ACC112 (cell line): ENCODE measurements at regions not wholly inside any gene's neighbourhood (a gene's known extent, or its start where the extent isn't known, plus 50 kb on each side); places are given as distances from the start of the nearest gene placed in this dataset.
"Not testable (repeated sequence)": the region's sequence is repeated elsewhere in the genome, so short reads cannot be mapped to it uniquely, and the experiment has no call there.

ENCODE experiments used
- H2AFZ ChIP-seq: fragments of 200-600 bp; sonication (generic); one replicate; pipeline ENCODE4 v1.6.0; 2017; ENCODE audit warnings: antibody characterized with exemption, low read length; ENCODE audit not compliant: unreplicated experiment
- H3K27ac ChIP-seq: fragments of 200-600 bp; sonication (generic); 2 replicates; pipeline ENCODE4 v1.5.1; 2014; ENCODE audit warnings: low read depth, mild to moderate bottlenecking, antibody characterized with exemption, low read length, moderate library complexity
- H3K27me3 ChIP-seq: fragments of 200-600 bp; sonication (generic); 2 replicates; pipeline ENCODE4 v1.6.1; 2014; ENCODE audit warnings: mild to moderate bottlenecking, antibody characterized with exemption, low read length, moderate library complexity, mixed read lengths; ENCODE audit not compliant: insufficient read depth
- H3K36me3 ChIP-seq: fragments of 200-600 bp; sonication (generic); 2 replicates; pipeline ENCODE4 v1.6.1; 2016; ENCODE audit warnings: mild to moderate bottlenecking, antibody characterized with exemption, low read length, moderate library complexity, mixed read lengths; ENCODE audit not compliant: insufficient read depth
- H3K4me1 ChIP-seq: fragments of 200-600 bp; sonication (generic); one replicate; pipeline ENCODE4 v1.6.1; 2016; ENCODE audit warnings: low read length, mixed read lengths; ENCODE audit not compliant: insufficient read depth, unreplicated experiment, control insufficient read depth
- H3K4me3 ChIP-seq: fragments of 200-600 bp; sonication (generic); 2 replicates; pipeline ENCODE4 v1.5.1; 2014; ENCODE audit warnings: mild to moderate bottlenecking, low read depth, low read length
- H3K79me2 ChIP-seq: fragments of 200-600 bp; sonication (generic); one replicate; pipeline ENCODE4 v1.6.0; 2016; ENCODE audit warnings: low read length; ENCODE audit not compliant: control insufficient read depth, unreplicated experiment, insufficient read depth

DNA sequence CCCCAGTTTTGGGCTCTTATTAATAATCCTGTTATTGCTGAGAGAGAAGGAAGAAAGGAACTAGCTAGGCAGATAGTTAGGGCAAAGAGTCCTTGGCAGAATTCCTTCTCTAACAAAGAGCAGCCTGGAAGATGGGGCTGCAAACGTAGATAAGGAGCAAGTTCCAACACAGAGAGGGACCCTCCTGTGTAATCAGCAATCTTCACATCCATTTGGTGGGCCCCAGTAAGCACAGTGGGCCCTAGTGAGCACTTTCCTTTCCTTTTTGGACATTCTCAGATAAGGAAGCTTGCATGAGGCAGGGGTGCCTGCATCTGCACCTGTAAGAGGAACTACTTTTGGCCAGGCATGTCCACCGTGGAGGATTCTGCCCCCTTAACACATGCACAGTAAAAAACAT is 119.6 kb upstream of the SGO1 start:
- H3K4me3 ChIP-seq: no peak overlapping the region
- H3K79me2 ChIP-seq: no peaks in the 10 kb centered on the region
- H2AFZ ChIP-seq: no peak overlapping the region
- no peaks in the 10 kb centered on the region for H3K4me1 ChIP-seq
- H3K27me3 ChIP-seq: no peaks in the 10 kb centered on the region
- H3K27ac ChIP-seq: no peak overlapping the region
- H3K36me3 ChIP-seq: no peaks in the 10 kb centered on the region

DNA sequence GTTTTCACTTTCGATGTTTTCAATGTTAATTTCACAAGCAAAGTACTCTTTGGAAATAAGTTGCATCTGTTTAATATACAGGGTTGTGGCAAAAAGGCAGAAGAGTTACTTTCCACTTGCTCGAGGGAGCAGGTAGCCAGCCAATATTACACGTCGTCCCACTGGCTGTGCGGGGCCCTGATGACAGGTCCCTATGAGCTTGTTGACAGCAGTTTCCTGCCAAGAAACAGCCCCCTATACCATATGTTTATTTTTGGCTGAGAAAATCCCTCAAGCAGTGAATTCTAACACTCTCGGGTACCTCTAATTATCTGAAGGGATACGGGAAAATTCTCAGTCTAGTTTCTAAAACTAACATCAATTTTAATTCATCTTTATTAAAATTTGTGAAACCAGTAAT is 116.8 kb upstream of the SGO1 start:
- no peak overlapping the region for H3K27ac ChIP-seq
- no peak overlapping the region for H3K4me3 ChIP-seq
- H3K79me2 ChIP-seq: no peaks in the 10 kb centered on the region
- no peak overlapping the region for H2AFZ ChIP-seq
- no peaks in the 10 kb centered on the region for H3K4me1 ChIP-seq
- no peaks in the 10 kb centered on the region for H3K36me3 ChIP-seq
- peaks cover 8% of the 10 kb centered on the region; the same call in 1 of the 2 replicates for H3K27me3 ChIP-seq

DNA sequence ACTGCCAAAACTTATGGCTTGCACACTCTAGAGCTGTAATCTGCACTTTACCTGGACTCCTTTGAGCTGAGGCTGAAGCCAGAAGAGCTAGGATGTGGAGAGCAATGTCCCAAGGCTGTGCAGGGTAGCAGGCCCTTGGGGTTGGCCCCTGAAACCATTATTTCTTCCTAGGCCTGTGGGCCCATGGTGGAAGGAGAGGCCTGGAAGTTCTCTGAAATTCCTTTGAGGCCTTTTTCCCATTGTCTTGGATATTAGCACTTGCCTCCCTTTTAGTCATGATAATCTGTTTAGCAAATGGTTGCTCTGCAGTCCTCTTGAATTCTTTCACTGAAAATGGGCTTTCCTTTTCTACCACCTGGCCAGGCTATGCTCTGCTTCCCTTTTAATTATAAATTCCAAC is 102.0 kb upstream of the SGO1 start:
- Histone ChIP-seq H3K79me2 (no peaks in the 10 kb centered on the region), H3K4me1 (no peaks in the 10 kb centered on the region), H3K4me3 (no peak overlapping the region), H3K27me3 (no peaks in the 10 kb centered on the region), H2AFZ (no peak overlapping the region), H3K36me3 (no peaks in the 10 kb centered on the region), H3K27ac (no peak overlapping the region)

DNA sequence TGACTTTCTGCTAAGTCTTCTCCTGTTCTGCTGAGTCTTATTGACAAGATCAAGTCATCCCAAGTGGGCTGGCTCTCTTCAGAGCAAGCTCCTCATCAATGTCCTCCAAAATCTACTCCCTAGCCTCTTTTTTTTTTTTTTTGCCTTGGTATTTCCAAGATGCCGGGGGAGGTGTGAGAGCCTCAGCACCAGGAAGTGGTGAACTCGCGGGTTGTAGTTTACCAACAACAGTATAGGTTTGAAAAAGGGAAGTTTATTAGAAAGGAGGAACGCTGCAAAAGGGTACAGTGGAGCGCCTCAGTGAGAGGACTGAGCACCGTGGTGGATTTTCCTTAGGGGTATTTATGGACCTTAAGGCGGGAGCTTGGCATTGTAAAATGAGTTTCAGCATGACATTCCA is 94.3 kb upstream of the SGO1 start:
- Histone ChIP-seq H3K79me2 (no peaks in the 10 kb centered on the region), H3K4me3 (no peak overlapping the region), H3K27me3 (peaks cover 4% of the 10 kb centered on the region; the same call in 1 of the 2 replicates), H3K27ac (no peak overlapping the region), H3K36me3 (no peaks in the 10 kb centered on the region), H2AFZ (no peak overlapping the region), H3K4me1 (no peaks in the 10 kb centered on the region)

DNA sequence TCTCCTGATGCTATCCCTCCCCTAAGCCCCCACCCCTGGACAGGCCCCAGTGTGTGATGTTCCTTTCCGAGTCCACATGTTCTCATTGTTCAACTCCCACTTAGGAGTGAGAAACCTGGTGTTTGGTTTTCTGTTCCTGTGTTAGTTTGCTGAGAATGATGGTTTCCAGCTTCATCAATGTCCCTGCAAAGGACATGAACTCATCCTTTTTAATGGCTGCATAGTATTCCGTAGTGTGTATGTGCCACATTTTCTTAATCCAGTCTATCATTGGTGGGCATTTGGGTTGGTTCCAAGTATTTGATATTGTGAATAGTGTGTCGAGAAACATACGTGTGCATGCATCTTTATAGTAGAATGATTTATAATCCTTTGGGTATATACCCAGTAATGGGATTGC is 80.0 kb upstream of the SGO1 start:
- H2AFZ ChIP-seq, H3K4me3 ChIP-seq, H3K36me3 ChIP-seq, H3K4me1 ChIP-seq, H3K27me3 ChIP-seq, H3K27ac ChIP-seq, H3K79me2 ChIP-seq: not testable (repeated sequence)

DNA sequence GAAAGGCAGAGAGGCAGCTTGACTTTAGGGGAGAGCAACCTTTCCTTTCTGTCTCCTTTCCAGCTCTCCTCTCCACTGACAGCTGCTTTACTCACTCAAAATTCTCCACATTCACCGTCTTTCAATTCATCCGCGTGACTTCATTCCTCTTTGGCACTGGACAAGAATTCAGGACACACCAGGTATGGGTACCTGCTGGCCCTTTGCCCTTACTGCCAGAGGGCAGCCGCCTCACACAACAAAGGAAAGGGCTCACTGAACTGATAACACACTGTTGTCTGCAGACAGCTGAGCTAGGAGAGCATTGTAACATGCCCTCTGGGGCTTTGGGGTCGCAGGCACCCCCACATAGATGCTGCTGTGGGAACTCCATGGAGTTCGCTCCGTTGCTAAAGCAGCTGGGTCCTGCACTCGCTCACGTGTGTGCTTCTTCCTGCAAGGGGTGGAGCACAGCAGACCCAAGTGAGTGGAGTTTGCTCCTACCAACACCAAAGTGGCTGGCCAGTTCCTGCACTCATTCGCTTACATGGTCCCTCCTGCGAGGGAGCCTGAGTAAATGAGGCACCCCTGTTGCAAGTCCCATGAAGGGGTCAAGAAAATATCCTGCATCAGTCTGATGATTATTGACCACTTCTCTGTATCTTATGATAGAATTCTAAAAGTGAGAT is 79.0 kb upstream of the SGO1 start:
- Histone ChIP-seq H3K4me3 (no peak overlapping the region), H3K4me1 (no peaks in the 10 kb centered on the region), H3K27ac (no peak overlapping the region), H3K36me3 (no peaks in the 10 kb centered on the region), H3K27me3 (no peaks in the 10 kb centered on the region), H2AFZ (no peak overlapping the region), H3K79me2 (no peaks in the 10 kb centered on the region)

DNA sequence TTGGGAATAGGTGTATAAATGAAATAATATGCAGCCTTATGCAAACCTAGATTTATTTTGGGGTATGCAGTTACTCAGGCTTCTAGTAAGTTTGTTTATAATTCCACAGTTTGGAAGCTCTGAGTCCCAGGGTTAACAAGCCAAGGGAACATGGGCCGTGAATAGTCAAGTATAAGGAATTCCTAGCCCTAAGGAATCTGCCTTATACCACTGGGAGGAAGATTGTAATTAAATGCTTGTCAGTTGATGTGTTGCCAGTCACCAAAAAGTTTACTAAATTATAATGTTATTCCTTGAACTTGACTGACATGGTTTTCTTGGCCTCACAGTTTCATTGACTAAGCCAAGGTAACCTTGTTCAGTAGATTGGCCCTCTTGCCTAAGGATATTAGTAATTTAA is 72.4 kb upstream of the SGO1 start:
- H2AFZ ChIP-seq: no peak overlapping the region
- no peaks in the 10 kb centered on the region for H3K27me3 ChIP-seq
- no peak overlapping the region for H3K27ac ChIP-seq
- no peaks in the 10 kb centered on the region for H3K79me2 ChIP-seq
- H3K4me3 ChIP-seq: no peak overlapping the region
- no peaks in the 10 kb centered on the region for H3K4me1 ChIP-seq
- H3K36me3 ChIP-seq: no peaks in the 10 kb centered on the region

DNA sequence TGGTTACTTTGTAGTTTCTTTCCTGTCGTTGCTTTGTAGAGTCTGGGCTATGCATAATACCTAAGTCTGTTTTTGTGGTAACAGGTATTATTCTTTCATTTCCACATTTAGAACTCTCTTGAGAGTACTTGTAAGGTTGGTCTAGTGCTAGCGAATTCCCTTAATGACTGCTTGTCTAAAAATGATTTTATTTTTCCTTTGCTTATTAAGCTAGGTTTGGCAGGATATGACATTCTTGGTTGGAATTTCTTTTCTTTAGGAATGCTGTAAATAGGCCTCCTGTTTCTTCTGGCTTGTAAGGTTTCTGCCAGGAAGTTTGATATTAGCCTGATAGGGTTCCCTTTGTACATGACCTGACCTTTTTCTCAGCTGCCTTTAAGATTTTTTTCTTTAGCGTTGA is 70.1 kb upstream of the SGO1 start:
- Histone ChIP-seq H3K4me1 (no peaks in the 10 kb centered on the region), H3K36me3 (no peaks in the 10 kb centered on the region), H3K27ac (no peak overlapping the region), H2AFZ (no peak overlapping the region), H3K79me2 (no peaks in the 10 kb centered on the region), H3K27me3 (no peaks in the 10 kb centered on the region), H3K4me3 (no peak overlapping the region)

DNA sequence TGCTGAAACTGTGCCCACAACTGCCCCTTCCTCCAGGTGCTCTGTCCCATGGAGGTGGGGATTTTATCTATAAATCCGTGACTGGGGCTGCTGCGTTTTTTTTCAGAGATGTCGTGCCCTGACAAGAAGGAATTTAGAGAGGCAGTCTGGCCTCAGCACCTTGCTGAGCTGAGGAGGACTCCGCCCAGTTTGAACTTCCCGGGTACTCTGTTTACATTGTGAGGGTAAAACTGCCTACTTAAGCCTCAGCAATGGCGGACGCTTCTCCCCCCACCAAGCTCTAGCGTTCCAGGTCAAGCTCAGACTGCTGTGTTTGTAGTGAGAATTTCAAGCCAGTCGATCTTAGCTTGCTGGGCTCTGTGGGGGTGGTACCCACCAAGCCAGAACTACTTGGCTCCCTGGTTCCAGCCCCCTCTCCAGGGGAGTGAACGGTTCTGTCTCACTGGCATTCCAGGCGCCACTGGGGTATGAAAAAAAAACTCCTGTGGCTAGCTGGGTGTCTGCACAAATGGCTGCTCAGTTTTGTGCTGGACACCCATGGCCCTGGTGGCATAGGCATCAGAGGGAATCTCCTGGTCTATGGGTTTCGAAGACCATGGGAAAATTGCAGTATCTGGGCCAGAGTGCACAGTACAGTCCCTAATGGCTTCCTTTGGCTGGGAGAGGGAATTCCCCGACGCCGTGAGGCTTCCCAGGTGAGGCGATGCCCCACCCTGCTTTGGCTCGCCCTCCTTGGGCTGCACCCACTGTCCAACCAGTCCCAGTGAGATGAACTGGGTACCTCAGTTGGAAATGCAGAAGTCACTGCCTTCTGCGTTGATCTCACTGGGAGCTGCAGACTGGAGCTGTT is 68.5 kb upstream of the SGO1 start:
- H3K4me1 ChIP-seq: no peaks in the 10 kb centered on the region

DNA sequence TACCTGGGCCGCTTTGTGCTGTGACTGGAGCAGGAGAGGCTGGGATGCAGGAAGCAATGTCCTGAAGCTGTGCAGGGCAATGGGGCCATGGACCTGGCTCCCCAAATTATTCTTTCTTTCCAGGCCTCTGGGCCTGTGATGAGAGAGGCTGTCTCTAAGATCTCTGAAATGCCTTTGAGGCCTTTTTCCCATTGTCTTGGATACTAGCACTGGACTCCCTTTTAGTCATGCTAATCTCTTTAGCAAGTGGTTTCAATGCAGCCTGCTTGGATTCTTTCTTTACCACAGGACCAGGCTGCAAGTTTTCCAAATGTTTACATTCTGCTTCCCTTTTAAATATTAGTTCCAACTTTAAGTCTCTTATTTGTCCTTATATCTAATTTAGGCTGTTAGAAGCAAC is 64.8 kb upstream of the SGO1 start:
- no peak overlapping the region for H2AFZ ChIP-seq
- H3K27ac ChIP-seq: no peak overlapping the region
- no peak overlapping the region for H3K4me3 ChIP-seq
- H3K36me3 ChIP-seq: no peaks in the 10 kb centered on the region
- H3K27me3 ChIP-seq: peaks cover 3% of the 10 kb centered on the region; the same call in 1 of the 2 replicates
- no peaks in the 10 kb centered on the region for H3K79me2 ChIP-seq
- no peaks in the 10 kb centered on the region for H3K4me1 ChIP-seq

More for the DNA sequence above, 68.5 kb upstream of the SGO1 start:
- Histone ChIP-seq H3K79me2 (no peaks in the 10 kb centered on the region), H3K4me3 (no peak overlapping the region), H3K27ac (no peak overlapping the region), H3K36me3 (no peaks in the 10 kb centered on the region), H3K27me3 (no peaks in the 10 kb centered on the region), H2AFZ (no peak overlapping the region)

DNA sequence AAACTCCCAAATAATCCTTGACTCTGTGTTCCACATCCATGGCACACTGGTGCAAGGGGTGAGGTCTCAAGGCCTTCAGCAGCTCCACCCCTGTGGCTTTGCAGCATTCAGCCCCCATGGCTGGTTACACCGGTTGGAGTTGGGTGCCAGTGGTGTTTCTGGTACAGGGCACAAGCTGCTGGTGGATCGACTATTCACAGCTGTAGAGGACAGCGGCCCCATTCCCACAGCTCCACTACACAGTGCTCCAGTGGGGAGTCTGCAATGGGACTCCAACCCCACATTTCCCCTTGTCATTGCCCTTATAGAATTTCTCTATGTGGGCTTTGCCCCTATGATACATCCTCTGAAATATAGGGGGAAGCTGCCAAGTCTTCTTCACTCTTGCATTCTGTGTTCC is 64.3 kb upstream of the SGO1 start:
- H3K4me1 ChIP-seq: no peaks in the 10 kb centered on the region
- H3K27ac ChIP-seq: no peak overlapping the region
- H2AFZ ChIP-seq: no peak overlapping the region
- H3K27me3 ChIP-seq: peaks cover 3% of the 10 kb centered on the region; the same call in 1 of the 2 replicates
- H3K79me2 ChIP-seq: no peaks in the 10 kb centered on the region
- H3K4me3 ChIP-seq: no peak overlapping the region
- no peaks in the 10 kb centered on the region for H3K36me3 ChIP-seq
